GM18868 (cell line): ENCODE measurements at regions not wholly inside any gene's neighbourhood (a gene's known extent, or its start where the extent isn't known, plus 50 kb on each side); places are given as distances from the start of the nearest gene placed in this dataset.
A peak's percentile ranks its signal among the peaks of the same experiment; 100 is the strongest.
"Not testable (repeated sequence)": the region's sequence is repeated elsewhere in the genome, so short reads cannot be mapped to it uniquely, and the experiment has no call there.

Experiments used
- ATAC-seq: cut with Tn5 transposase; IDR thresholded peaks from one replicate; pipeline ENCODE4 v1.9.1; 2021; ENCODE audit warnings: mild to moderate bottlenecking, moderate library complexity; ENCODE audit not compliant: unreplicated experiment

- no peak for ATAC-seq
Observed at GRCh38 chr3:81375921-81376320, 385.5 kb downstream of the GBE1 start.

- ATAC-seq, result no peak
Observed at GRCh38 chr3:81364411-81364810, 397.0 kb downstream of the GBE1 start.

DNA sequence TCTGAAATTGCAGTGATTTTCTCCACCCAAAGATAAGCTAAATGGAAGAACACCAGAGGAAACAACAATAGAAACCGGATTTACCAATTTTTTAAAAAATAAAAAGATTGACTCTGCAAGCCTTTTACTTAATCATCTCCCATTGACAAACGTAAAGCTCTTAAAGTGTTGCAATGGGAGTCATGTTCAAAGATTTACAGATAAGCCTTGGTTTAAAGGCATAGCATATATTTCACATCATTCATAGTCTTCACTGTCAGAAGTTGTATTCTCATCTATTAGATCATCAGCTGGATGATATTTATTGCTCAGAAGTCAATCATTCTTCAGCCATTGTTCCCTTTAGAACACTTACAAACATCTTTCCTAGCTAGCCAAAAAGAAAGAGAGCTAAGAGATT, 397.6 kb downstream of the GBE1 start:
- ATAC-seq, result no peak

- ATAC-seq, result no peak
Observed at GRCh38 chr3:81354119-81354518, 407.3 kb downstream of the GBE1 start.

DNA sequence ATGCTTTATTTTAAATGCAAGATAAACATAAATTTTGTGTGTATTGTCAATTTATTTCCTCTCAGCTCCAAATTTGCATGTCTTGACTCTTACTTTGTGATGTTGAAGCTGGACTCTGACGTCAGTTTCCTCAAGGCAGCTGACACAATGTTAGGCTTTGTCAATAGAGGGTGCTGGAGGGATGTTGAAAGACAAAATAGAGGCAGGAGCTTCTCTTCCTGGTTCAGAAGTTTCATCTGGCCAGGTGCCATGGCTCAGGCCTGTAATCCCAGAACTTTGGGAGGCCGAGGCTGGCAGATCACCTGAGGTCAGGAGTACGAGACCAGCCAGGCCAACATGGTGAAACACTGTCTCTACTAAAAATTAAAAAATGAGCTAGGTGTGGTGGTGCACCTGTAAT, 408.6 kb downstream of the GBE1 start:
- peak; percentile 83 for ATAC-seq

DNA sequence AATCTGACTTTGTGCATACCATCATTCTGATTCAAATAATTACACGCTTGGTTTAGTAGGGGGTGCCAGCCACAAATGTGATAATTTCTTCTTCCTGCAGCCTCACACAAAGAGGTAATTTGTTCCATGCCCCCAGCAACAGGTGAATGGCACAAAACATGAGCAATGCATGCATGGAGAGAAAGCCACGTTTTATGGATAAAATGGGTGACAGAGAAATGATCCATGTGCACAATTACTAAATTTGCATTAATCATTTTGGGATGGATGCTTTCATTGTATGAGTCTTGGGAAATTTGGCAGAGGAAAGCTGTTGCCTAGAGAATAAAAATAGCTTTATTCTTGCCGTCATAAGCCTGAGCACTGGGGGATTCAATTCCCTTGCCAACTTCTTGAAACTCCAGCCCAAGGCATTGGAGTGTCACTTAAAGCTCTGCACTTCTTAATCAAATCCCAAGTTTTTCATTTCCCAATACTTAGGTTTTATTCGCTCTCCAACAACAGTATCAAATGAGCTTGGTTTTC, 411.6 kb downstream of the GBE1 start:
- no peak for ATAC-seq

- peak; percentile 92 for ATAC-seq
Observed at GRCh38 chr3:81339040-81339845, 422.2 kb downstream of the GBE1 start.

GRCh38 chr3:81336470-81336869, 425.0 kb downstream of the GBE1 start:
- no peak for ATAC-seq

GRCh38 chr3:81329835-81330234, 431.6 kb downstream of the GBE1 start:
- not testable (repeated sequence) for ATAC-seq

DNA sequence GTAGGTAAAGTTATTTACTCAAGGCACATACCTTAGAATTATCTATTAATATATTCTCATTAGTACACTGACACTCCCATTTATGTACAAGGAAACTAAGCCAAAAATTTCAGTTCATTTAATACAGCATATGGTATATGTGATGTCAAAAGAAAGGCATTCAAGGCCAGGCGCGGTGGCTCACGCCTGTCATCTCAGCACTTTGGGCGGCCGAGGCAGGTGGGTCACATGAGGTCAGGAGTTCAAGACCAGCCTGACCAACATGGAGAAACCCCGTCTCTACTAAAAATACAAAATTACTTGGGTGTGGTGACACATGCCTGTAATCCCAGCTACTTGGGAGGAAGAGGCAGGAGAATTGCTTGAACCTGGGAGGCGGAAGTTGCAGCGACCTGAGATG, 435.2 kb downstream of the GBE1 start:
- ATAC-seq, result no peak

DNA sequence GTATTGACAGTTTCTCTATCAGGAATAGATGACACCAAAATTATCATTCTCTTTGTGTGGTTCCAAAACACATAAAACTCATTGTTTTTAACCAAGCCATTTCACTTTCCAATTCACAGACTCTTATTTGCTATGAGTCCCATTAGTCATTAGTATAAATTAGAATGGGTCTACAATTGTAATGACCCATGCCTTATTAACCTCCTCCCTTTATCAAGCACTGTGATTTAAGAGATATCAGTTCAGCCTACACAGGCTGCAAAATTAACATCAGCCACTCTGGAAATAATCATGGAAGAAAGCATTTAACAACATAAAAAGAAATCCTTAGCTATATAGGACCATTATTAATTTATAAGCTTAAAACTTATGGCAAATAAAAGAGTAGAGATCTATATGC, 440.6 kb downstream of the GBE1 start:
- ATAC-seq, result no peak

DNA sequence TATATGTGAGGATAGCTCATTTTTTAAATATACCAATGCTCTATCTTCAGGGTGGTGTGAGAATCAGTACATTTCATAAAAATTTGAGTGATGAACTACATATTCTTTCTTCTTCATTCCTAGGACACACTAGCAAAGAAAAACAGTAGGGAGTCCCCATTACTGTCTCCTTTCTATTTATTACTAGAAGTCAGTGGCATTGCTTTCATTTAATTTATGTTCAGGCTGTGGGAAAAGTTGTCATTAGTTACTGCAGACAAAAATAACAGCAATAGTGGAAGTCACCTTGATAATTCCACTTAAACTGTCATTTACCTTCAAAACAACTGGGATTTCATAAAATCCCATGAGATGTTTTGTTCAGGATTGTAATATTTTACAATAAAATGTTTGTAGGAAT, 446.4 kb downstream of the GBE1 start:
- ATAC-seq, result no peak

DNA sequence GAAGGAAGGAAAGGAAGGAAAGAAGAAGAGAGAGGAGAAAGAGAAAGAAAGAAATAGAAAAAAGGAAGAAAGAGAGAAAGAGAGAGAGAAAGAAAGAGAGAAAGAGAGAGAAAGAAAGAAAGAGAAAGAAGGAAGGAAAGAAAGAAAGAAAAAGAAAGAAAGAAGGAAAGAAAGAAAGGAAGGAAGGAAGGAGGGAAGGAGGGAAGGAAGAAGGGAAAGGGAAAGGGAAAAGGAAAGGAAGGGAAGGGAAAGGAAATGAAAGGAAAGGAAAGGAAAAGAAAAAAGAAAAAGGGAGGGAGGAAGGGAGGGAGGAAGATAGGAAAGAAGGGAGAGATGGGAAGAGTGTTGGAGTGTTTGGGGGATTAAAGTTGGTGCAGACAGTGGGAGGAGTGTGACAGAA, 450.1 kb downstream of the GBE1 start:
- no peak for ATAC-seq

- no peak for ATAC-seq
Observed at GRCh38 chr3:81308306-81308705, 453.1 kb downstream of the GBE1 start.

DNA sequence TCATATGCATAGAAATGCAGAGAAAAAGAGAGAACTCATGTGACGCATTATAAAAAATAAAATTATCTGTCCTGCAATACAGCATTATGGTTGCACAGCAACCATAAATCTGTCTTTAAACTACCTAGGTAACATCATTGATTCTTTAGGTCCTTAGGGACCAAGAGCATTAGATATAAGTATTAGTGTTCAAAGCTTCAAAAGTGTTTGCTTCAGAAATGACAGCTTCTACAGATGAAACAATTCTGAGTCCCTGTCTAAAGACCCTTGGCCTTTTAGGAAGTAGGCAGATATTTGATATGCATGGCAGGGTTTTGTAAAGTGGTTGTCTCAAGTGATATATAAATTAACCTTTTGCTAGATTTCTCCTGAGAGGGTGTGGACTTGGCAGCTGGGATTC, 454.2 kb downstream of the GBE1 start:
- ATAC-seq, result no peak

DNA sequence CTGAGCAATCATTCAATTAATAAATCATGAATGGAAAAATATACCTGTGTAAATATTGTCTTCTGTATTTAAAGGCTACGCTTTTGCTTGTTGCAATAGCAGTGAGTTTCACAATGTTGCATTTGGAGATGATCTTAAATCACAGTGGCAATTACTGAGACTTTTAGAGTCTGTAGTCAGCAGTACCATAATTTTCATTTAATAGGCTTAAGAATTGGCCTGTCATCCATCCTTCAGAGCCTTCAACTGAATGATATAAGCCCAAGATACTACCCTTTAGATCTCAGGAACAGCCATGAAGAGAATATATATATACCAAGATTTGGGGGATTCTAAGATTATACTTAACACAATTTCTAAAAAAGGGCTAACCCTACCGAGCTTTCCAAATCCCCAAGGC, 458.1 kb downstream of the GBE1 start:
- ATAC-seq, result no peak

DNA sequence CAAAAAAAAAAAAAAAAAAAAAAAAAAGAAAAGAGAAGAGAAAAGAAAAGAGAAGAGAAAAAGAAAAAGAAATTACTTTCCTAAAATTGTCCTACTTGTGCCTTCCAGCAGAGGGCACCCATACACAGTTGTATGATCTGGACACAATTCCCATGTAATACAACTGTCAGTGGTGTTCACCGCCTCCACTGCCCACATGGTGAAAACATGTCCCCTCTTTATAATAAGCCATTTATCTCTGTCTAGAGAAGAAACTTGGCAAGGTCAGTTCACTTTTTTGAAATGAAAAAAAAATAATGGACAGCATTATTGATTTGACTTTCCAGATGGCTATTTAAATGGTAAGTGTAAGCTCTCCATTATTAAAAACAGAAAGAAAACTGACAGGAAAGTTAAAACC, 459.4 kb downstream of the GBE1 start:
- ATAC-seq, result peak; percentile 82

GRCh38 chr3:81301230-81301629, 460.2 kb downstream of the GBE1 start:
- no peak for ATAC-seq

GRCh38 chr3:81300324-81300927, 461.0 kb downstream of the GBE1 start:
- no peak for ATAC-seq

GRCh38 chr3:81299481-81299880, 462.0 kb downstream of the GBE1 start:
- no peak for ATAC-seq

DNA sequence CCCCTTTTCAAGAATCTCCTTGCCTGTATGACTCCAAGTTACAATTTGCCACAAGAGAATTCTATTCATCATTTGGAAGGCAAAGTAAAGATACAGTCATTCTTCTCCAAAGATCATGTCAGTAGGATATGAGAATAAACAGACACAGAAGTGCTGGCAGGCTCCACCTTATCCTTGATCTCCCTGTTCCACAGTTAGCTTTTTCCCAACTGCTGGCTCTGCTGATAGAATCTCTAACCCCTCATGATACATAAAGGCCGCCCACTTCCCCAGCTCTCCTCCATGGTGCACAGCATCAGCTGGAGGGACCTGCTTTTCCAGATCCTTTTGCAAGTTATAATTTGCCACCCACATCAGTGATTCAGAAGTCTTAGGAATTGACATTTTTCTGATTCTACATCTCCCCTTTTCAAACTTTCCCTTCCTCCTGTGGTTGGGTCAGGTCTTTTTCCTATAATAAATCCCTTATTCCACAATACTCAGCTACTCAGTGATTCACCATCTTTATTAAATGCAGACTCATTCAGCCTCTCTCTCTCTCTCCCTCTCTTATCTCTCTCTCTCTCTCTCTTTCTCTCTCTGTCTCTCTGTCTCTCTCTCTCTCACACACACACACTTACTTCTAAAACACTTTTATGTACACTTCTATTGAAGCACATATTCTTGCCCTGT, 465.4 kb downstream of the GBE1 start:
- no peak for ATAC-seq

DNA sequence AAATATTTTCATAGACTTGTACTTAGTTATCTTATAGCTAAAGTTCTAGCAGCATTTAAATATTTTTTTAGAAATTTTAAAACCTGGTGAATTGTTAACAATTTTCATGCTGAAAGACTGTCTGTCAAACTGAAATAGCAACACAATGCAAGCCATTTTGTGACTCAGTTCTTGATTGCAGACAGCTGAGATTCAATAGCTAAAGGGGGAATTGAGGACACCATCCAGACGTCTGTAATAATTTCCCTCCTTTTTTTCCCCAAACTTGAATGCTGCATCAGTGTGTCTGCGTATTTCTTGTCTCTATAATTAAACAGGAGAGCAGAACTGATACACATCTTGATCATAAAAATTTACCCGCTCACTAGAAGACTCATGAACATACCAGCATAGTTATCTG, 468.3 kb downstream of the GBE1 start:
- no peak for ATAC-seq
